Right lobe of liver (tissue), 6 donors: ENCODE measurements at regions not wholly inside any gene's neighbourhood (a gene's known extent, or its start where the extent isn't known, plus 50 kb on each side); places are given as distances from the start of the nearest gene placed in this dataset.

Experiments
- ATAC-seq, 4 donors: fragments of 200-7000 bp; cut with Tn5 transposase; one replicate each; pipeline ENCODE4 v1.9.1; 2020; ENCODE audit warnings: mild to moderate bottlenecking in 4 of 4, moderate library complexity in 4 of 4
- DNase-seq, 3 donors: peaks; one replicate each; pipeline ENCODE4 v3.0.0-alpha.2; 2020
- H3K27ac ChIP-seq, 3 donors: fragments of 200-600 bp; one replicate each; pipeline ENCODE4 v1.8.0; 2022
- H3K27me3 ChIP-seq, 2 donors: fragments of 200-600 bp; one replicate each; pipeline ENCODE4 v1.8.0; 2022
- H3K36me3 ChIP-seq, 4 donors: fragments of 200-600 bp; sonication (generic) in 1 of 4; one replicate each; pipeline versions ENCODE4 v1.5.1 to v1.8.0; 2017 to 2022; ENCODE audit warnings: control low read depth in 1 of 4
- H3K4me1 ChIP-seq, 4 donors: fragments of 200-600 bp; sonication (generic) in 1 of 4; one replicate each; pipeline versions ENCODE4 v1.5.1 to v1.8.0; 2017 to 2022; ENCODE audit warnings: control low read depth in 1 of 4
- H3K4me3 ChIP-seq, 3 donors: fragments of 200-600 bp; one replicate each; pipeline ENCODE4 v1.8.0; 2022
- H3K9me3 ChIP-seq, 4 donors: fragments of 200-600 bp; sonication (generic) in 1 of 4; one replicate each; pipeline versions ENCODE4 v1.5.1 to v1.8.0; 2017 to 2022; ENCODE audit warnings: control low read depth in 1 of 4
- CTCF ChIP-seq, 4 donors: fragments of 200-600 bp in 3 of 4; fragments of 450-650 bp in 1 of 4; IDR thresholded peaks; one replicate each; pipeline versions ENCODE4 v1.5.1 to v1.8.0; 2016 to 2022; ENCODE audit warnings: antibody characterized with exemption in 4 of 4, mild to moderate bottlenecking in 2 of 4
- POLR2A ChIP-seq: fragments of 450-650 bp; IDR thresholded peaks from one replicate; pipeline ENCODE4 v1.6.1; 2017; ENCODE audit warnings: antibody characterized with exemption, mild to moderate bottlenecking
- WGBS: methylation state at CpG from one replicate; pipeline ENCODE4 v1.1.6; 2018; ENCODE audit warnings: low coverage, low lambda C conversion rate; ENCODE audit not compliant: insufficient coverage; ENCODE audit errors: missing lambda C conversion rate; 5-methylcytosine and 5-hydroxymethylcytosine counted together
- intact Hi-C, 2 donors: fragments of 100-400 bp; cut with DNase I; formaldehyde crosslinking; loops; one replicate each; pipeline versions ENCODE4 v1.11.2 to v1.14.1; 2022
- donor health status: DM: no; HTN: yes; CAD: no.
- donor health status: DM: no; HTN: no; CAD: no.
- donor health status: DM: no; HTN: no; CAD: no.
- donor health status: DM: no; HTN: yes; CAD: no.
- donor health status: DM: no; HTN: yes; CAD: no.

- 20% methylated on average over 2 of the region's 2 CpGs for WGBS
- intact Hi-C loops = no loop called here
- Histone ChIP-seq H3K27ac (no peak overlapping the region), H3K36me3 (no peaks in the 10 kb centered on the region), H3K27me3 (no peaks in the 10 kb centered on the region), H3K4me3 (no peak overlapping the region), H3K9me3 (no peaks in the 10 kb centered on the region), H3K4me1 (no peaks in the 10 kb centered on the region)
- DNase-seq = no peak
- TF ChIP-seq POLR2A (no peak), CTCF (IDR thresholded peaks at IDR 0.05) (no peak)
- ATAC-seq = no peak
Measured at GRCh38 chr2:176804392-176804791, 408.2 kb upstream of the HNRNPA3 start.

- ATAC-seq = no peak
- no peak for DNase-seq
- Histone ChIP-seq H3K4me3 (no peak overlapping the region), H3K36me3 (no peaks in the 10 kb centered on the region), H3K4me1 (no peaks in the 10 kb centered on the region), H3K9me3 (no peaks in the 10 kb centered on the region), H3K27ac (no peak overlapping the region), H3K27me3 (no peaks in the 10 kb centered on the region)
- TF ChIP-seq CTCF (IDR thresholded peaks at IDR 0.05) = no peak
- no peak for TF ChIP-seq POLR2A
- intact Hi-C loops = no loop called here
Measured at GRCh38 chr2:176805345-176805744, 407.2 kb upstream of the HNRNPA3 start.

- intact Hi-C loops = loop anchor here (10.0 kb wide), 2 partner anchors 138 to 688 kb away; partner anchors contain the start of genes HOXD8 (in 1 of the 2) and HOXD9 (in 1 of the 2)
Measured at GRCh38 chr2:176812246-176812775, 400.3 kb upstream of the HNRNPA3 start.

GRCh38 chr2:176813156-176813555 lies 399.4 kb upstream of the HNRNPA3 start:
- TF ChIP-seq POLR2A (no peak), CTCF (IDR thresholded peaks at IDR 0.05) (no peak)
- DNase-seq (no peak), ATAC-seq (no peak)
- Histone ChIP-seq H3K27me3 (no peaks in the 10 kb centered on the region), H3K9me3 (no peaks in the 10 kb centered on the region), H3K36me3 (no peaks in the 10 kb centered on the region), H3K27ac (no peak overlapping the region), H3K4me3 (no peak overlapping the region), H3K4me1 (no peaks in the 10 kb centered on the region)
- 75% methylated on average over 4 of the region's 4 CpGs for WGBS
- intact Hi-C loops = loop anchor here (10.0 kb wide), 2 partner anchors 138 to 688 kb away; partner anchors contain the start of genes HOXD8 (in 1 of the 2) and HOXD9 (in 1 of the 2)

More at GRCh38 chr2:176812246-176812775, 400.3 kb upstream of the HNRNPA3 start:
- DNase-seq (no peak), ATAC-seq (no peak)
- H3K4me1 ChIP-seq = no peaks in the 10 kb centered on the region
- no peak overlapping the region for H3K4me3 ChIP-seq
- H3K9me3 ChIP-seq = no peaks in the 10 kb centered on the region
- TF ChIP-seq POLR2A (no peak), CTCF (IDR thresholded peaks at IDR 0.05) (no peak)
- H3K27me3 ChIP-seq = no peaks in the 10 kb centered on the region
- H3K36me3 ChIP-seq = no peaks in the 10 kb centered on the region
- H3K27ac ChIP-seq = no peak overlapping the region
- WGBS = 41% methylated on average over 5 of the region's 5 CpGs
